ELF-1 (cell line): ENCODE measurements at regions not wholly inside any gene's neighbourhood (a gene's known extent, or its start where the extent isn't known, plus 50 kb on each side); places are given as distances from the start of the nearest gene placed in this dataset.
"Not testable (repeated sequence)": the region's sequence is repeated elsewhere in the genome, so short reads cannot be mapped to it uniquely, and the experiment has no call there.

Source experiments
- DNase-seq: peaks from one replicate; pipeline ENCODE4 v3.0.0-alpha.2; 2016; ENCODE audit warnings: low read depth, low spot score

- no peak for DNase-seq
Observed at GRCh38 chrX:50967736-50968135, 57.2 kb downstream of the BMP15 start.

DNA sequence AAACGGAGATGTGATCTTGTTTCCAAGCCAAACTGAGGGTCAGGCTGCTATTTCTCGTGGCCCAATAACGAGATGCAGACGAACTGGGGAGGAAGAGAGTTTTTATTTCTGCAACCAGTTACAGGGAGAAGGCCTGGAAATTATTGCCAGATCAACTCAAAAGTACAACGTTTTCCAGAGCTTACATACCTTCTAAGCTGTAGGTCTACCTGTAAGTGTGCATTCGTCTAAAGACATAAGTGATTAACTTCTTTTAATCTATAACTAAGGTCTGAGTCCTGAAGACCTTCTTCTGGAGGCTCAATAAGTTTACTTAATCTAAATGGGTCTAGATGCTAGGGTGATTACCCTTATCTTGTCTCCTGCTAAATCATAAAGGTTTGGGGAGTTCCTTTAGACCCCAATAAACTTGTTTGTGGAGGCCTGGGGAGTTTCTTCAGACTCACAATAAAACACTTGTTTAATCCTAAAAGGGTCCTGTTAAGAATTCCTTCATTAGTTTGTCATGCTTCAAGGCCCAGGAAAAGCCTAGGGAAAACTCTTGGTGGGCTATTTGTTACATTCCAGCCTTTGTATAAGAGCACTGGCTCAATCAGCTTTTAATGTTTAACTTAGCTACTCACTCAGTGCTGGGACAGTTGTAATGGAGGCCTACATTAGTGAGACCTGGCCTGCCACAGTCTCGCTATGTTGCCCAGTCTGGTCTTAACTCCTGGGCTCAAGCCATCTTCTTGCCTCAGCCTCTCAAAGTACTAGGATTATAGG is 58.5 kb downstream of the BMP15 start:
- not testable (repeated sequence) for DNase-seq

- DNase-seq: no peak
Observed at GRCh38 chrX:50971395-50971794, 60.9 kb downstream of the BMP15 start.

DNA sequence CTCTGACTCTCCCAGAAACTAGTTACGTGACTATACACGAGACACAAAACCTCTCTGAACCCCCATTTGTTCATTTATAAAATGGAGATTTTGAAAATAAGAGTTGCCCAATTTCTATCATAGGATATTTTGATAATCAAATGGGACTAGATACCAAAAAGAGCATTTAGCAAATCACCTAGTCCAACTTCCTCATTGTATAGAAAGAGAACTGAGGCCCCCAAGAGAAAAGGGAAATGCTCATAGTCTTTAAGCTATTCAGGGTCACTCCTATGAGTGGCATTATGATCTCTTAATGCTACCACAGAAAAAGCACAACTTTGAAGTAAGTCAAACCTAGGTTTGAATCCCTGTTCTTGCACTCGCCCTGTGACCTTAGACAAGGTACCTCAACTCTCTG is 62.7 kb downstream of the BMP15 start:
- no peak for DNase-seq

DNA sequence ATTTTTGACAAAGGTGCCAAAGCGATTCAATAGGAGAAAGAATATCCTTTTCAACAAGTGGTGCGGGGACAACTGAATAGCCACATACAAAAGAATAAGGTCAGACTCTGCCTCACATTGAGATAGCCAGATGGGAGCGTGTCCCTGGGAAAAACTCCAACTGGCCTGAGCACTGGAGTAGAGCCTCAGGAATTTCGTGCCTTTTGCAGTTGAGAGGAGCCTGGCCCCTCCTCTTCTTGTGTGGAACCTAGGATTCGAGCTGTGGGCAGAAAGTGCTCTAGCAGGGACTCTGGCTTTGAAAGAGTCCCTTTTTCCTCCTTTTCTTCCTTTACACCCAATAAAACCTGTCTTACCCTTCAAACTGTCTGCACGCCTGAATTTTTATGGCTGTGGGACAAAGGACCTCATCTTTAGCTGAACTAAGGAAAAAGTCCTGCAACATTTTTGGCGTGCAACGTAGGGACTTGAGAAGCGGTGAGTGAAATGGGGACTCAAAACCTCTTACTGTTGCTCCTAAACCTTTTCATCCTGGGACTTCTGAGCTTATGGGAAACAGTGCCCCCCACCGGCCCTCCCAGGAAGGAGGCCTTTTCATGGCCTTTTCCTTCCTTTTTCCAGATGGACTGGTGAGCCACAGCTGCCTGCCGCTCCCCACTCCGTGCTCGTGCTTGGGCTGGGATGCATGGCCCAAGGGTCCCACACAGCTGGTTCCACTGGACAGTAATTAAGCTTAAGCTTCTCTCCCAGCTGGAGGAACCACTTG is 68.6 kb downstream of the BMP15 start:
- DNase-seq: peak; percentile 71

DNA sequence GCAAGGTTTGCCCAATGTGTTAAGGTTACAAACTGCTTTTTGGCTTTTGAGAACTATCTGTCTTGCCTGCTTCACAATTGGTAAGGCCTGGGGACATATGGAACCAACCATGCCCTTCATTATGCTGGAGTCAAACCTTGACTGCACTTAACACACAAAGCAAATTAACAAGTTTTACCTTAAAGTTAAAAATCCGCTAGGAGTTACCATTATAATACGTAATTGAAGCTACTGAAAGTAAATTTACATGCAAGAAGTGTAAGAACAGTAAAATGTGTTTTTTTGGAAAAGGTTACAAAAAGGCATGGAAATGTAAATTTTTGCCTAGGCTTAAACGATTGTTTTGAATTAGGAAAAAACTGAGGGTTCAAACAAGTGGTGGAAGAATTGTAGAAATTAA is 69.7 kb downstream of the BMP15 start:
- DNase-seq: no peak

DNA sequence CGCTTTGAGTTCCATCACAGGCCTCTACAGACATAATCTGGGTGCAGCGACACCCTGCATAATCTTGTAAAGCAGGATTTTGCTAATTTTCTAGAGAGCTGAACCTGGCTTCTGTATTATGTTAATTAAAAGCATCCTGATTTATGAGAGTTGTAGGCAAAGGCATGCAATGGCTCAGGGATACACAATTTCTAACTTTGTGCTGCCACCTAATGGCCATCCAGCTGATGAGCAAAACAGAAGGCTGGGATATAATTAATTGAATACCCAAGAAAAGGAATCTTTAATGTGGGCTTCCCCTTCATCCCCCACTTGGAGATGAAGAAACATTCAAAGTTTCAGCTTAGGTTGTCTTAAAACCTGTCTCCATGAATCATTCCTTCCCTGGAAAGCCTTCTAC is 78.1 kb downstream of the BMP15 start:
- peak; percentile 35 for DNase-seq

GRCh38 chrX:50996930-50997329 is 86.4 kb downstream of the BMP15 start:
- peak; percentile 40 for DNase-seq

DNA sequence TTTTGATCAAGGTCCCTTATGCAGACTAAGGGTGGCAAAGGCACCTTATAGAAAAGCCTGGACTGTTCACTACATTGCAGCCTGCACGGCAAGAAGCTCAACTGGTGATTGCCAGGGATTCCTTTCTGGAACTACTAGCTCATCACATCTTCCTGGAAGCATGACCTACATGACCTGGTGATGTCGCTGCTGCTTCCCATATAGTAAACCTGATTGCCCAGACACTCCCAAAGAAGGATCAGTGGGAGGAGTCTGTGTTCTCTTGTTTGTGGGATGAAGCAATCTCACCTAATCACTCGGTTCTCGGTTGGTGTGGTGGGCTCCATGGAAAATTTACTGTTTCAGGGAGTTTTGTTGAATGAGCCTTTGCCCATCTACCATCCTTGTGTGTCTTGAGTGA is 89.8 kb downstream of the BMP15 start:
- not testable (repeated sequence) for DNase-seq

GRCh38 chrX:51001733-51002632 is 91.4 kb downstream of the BMP15 start:
- not testable (repeated sequence) for DNase-seq

- DNase-seq: no peak
Observed at GRCh38 chrX:51006064-51006463, 95.5 kb downstream of the BMP15 start.

GRCh38 chrX:51024106-51024696 is 113.7 kb downstream of the BMP15 start:
- peak; percentile 75 for DNase-seq

GRCh38 chrX:51026862-51027261 is 116.3 kb downstream of the BMP15 start:
- DNase-seq: no peak

GRCh38 chrX:51035746-51036145 is 125.2 kb downstream of the BMP15 start:
- DNase-seq: peak; percentile 48

- DNase-seq: peak; percentile 51
Observed at GRCh38 chrX:51047950-51048349, 137.4 kb downstream of the BMP15 start.

- DNase-seq: no peak
Observed at GRCh38 chrX:51053741-51054140, 143.2 kb downstream of the BMP15 start.

DNA sequence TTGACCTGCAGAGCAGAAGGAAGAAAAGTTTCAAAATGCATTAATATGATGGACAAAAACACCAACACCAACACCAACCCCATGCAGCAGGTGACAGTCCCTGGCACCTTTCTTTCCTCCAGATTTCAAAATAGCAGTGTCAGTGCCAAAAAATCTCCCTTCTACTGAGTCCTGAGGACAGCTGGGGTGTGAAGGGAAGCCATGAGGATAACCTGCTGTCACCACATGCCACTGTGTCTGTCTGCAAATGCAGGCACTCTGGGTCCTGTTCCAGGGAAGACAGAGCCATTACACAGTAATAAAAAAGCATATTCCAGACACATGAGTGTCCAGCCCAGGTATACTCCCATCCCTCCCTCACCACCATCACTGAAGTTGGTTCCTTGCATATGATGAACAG is 187.5 kb downstream of the BMP15 start:
- no peak for DNase-seq

DNA sequence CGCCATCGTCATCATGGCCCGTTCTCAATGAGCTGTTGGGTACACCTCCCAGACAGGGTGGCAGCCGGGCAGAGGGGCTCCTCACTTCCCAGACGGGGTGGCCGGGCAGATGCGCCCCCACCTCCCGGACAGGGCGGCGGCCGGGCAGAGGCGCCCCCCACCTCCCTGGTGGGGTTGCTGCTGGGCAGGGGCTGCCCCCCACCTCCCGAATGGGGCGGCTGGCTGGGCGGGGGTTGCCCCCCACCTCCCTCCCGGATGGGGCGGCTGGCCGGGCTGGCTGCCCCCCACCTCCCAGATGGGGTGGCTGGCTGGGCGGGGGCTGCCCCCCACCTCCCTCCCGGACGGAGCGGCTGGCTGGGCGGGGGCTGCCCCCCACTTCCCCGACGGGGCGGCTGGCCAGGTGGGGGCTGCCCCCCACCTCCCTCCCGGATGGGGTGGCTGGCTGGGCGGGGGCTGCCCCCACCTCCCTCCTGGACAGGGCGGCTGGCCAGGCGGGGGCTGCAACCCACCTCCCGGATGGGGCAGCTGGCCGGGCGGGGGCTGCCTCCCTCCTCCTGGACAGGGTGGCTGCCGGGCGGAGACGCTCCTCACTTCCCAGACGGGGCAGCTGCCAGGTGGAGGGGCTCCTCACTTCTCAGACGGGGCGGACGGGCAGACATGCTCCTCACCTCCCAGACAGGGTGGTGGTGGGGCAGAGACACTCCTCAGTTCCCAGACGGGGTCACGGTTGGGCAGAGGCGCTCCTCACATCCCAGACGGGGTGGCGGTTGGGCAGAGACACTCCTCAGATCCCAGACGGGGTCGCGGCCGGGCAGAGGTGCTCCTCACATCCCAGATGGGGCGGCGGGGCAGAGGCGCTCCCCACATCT is 208.8 kb downstream of the BMP15 start:
- not testable (repeated sequence) for DNase-seq

DNA sequence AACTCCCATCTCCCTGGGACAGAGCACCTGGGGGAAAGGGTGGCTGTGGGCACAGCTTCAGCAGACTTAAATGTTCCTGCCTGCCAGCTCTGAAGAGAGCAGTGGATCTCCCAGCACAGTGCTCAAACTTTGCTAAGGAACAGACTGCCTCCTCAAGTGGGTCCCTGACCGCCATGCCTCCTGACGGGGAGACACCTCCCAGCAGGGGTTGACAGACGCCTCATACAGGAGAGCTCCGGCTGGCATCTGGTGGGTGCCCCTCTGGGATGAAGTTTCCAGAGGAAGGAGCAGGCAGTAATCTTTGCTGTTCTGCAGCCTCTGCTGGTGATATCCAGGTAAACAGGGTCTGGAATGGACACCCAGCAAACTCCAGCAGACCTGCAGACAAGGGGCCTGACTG is 206.9 kb upstream of the NUDT10 start:
- not testable (repeated sequence) for DNase-seq

DNA sequence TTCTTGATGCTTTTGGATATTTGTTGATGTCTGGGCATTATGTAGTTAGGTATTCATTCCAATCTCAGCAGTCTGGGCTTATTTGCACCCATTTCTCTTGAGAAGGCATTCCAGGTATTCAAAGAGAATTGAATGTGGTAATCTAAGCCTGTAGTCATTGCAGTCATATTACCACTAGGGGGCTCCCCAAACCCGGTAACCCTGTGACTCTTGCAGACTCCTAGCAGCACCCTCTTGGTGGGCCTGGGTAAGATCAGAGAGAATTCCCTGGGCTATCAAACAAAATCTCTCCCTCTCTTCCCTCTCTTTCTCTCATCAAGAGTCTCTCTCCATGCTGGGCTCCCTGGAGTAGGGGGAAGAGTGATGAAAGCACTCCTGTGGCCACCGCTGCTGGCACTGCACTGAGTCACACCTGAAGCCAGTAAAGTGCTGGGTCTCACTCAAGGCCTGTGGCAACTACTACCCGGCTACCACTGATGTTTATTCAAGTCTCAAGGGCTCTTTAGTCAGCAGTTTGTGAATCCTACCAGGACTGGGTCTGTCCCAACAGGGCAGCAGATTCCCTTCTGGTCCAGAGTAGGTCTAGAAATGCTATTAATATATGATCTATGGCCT is 187.7 kb upstream of the NUDT10 start:
- DNase-seq: peak; percentile 79
